ENCODE measurements at regions not wholly inside any gene's neighbourhood (a gene's known extent, or its start where the extent isn't known, plus 50 kb on each side); places are given as distances from the start of the nearest gene placed in this dataset.

DNA sequence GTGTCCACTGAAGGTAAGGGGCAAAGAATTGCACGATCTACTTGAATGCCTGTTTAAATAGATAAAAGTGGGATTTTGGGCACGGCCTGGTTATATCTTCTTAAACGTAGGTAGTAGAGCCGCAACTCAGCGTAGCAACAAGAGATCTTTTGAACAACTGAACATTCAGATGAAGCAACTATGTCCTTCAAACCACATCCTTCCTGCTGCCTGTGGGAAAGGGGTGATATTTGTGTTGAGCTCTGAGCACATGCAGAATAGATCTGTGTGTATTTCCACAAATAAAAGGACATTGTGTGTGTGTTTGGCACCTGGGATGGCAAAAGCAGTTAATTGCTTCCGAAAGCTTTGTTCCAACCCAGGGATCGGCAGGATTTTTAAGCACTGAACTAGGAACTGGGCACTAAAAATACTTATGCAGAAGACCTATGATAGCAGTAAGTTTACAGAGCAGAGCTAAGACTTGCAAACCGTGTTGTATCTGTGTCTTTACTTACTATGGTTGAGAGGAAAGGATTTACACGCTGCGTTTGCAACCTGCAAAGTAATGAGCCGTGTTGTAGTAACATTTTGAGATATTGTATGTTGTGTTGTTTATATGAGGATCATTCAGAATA is 333.4 kb downstream of the CHRM3 start:
- peak overlapping the region; percentile 36 to 64 (median 59) for H3K27ac ChIP-seq
- intact Hi-C loops (cut with DNase I; ENCODE audit: low total_unique reads): no loop called here
- 14 to 42% (median 30%) methylated on average over 11 of the region's 11 CpGs for WGBS, 5 donors
- peaks cover 0 to 68% (median 35%) of the 10 kb centered on the region in 4 donors for H3K4me1 ChIP-seq
- H3K36me3 ChIP-seq: no peaks in the 10 kb centered on the region
- no peaks in the 10 kb centered on the region for H3K27me3 ChIP-seq
- peak in 1 of 2 donors; percentile 60 for DNase-seq
- TF ChIP-seq POLR2A (IDR thresholded peaks at IDR 0.05): no peak
- TF ChIP-seq, protein P1, sequence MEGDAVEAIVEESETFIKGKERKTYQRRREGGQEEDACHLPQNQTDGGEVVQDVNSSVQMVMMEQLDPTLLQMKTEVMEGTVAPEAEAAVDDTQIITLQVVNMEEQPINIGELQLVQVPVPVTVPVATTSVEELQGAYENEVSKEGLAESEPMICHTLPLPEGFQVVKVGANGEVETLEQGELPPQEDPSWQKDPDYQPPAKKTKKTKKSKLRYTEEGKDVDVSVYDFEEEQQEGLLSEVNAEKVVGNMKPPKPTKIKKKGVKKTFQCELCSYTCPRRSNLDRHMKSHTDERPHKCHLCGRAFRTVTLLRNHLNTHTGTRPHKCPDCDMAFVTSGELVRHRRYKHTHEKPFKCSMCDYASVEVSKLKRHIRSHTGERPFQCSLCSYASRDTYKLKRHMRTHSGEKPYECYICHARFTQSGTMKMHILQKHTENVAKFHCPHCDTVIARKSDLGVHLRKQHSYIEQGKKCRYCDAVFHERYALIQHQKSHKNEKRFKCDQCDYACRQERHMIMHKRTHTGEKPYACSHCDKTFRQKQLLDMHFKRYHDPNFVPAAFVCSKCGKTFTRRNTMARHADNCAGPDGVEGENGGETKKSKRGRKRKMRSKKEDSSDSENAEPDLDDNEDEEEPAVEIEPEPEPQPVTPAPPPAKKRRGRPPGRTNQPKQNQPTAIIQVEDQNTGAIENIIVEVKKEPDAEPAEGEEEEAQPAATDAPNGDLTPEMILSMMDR (IDR thresholded peaks at IDR 0.05): no peak
- TF ChIP-seq POLR2AphosphoS5 (IDR thresholded peaks at IDR 0.05): no peak
- TF ChIP-seq EP300 (IDR thresholded peaks at IDR 0.05): no peak
- H3K4me3 ChIP-seq: peak overlapping the region in 3 of 4 donors; percentile 8 to 29 (median 25)
- H3K9me3 ChIP-seq: no peaks in the 10 kb centered on the region

DNA sequence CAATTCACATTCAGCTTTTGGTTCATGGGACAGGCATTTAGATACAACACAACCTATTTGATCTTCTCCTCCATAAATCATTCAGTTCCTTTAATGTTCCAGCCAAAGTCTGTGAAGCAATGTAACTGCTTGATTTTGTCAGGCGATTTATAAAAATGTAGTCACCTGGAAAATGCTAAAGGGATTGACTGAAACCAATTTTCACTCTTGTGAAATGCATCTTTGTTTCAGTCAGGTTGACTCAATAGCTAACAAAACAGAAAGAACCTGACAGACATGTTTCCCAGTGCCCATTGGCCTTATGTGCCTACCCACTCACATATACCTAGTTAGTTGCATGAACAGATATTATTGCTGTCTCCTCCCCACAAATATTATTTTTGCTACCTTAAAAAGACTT is 335.7 kb downstream of the CHRM3 start:
- WGBS, 5 donors: 82 to 95% (median 89%) methylated on average over 1 of the region's 1 CpG
- intact Hi-C loops (cut with DNase I; ENCODE audit: low total_unique reads): no loop called here
- Histone ChIP-seq H3K4me1 (peaks cover 0 to 66% (median 35%) of the 10 kb centered on the region in 4 donors), H3K36me3 (no peaks in the 10 kb centered on the region), H3K4me3 (no peak overlapping the region), H3K9me3 (no peaks in the 10 kb centered on the region), H3K27ac (no peak overlapping the region), H3K27me3 (no peaks in the 10 kb centered on the region)
- TF ChIP-seq EP300 (IDR thresholded peaks at IDR 0.05): no peak
- no peak for DNase-seq

DNA sequence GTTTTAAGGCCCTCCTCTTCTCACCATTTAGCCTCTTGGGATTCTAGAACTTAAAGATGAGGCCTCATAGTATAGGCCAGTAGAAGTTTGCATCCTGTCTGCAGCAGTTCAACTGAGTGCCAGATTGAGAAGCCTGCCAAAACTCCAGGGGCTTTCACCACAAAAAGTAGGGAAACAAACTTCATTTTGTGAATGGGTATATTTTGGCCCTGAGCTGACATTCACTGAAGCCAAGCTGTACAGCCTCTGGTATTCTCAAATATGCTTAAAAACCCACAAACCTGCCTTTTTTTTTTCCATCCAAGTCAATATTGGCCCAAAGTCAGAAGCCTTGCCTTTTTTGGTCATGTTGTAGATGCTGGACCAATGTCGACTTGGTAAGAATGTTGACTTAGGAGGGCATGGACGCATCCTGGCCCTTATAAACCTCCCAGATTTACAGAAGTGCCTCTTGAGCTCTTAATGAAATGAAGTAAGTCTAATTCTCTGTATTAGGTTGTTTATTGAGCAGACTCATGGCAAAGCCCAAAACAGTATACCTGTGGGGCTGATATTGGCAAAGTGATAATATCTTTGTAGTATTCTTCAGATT is 337.5 kb downstream of the CHRM3 start:
- H3K4me1 ChIP-seq: peaks cover 0 to 61% (median 23%) of the 10 kb centered on the region in 4 donors
- no peak for DNase-seq
- no peaks in the 10 kb centered on the region for H3K36me3 ChIP-seq
- H3K4me3 ChIP-seq: no peak overlapping the region
- H3K27me3 ChIP-seq: no peaks in the 10 kb centered on the region
- TF ChIP-seq POLR2A (IDR thresholded peaks at IDR 0.05): no peak
- TF ChIP-seq, protein P1 (IDR thresholded peaks at IDR 0.05): no peak
- WGBS, 5 donors: 48 to 70% (median 52%) methylated on average over 2 of the region's 2 CpGs
- H3K27ac ChIP-seq: no peak overlapping the region
- intact Hi-C loops (cut with DNase I; ENCODE audit: low total_unique reads): no loop called here
- no peaks in the 10 kb centered on the region for H3K9me3 ChIP-seq

DNA sequence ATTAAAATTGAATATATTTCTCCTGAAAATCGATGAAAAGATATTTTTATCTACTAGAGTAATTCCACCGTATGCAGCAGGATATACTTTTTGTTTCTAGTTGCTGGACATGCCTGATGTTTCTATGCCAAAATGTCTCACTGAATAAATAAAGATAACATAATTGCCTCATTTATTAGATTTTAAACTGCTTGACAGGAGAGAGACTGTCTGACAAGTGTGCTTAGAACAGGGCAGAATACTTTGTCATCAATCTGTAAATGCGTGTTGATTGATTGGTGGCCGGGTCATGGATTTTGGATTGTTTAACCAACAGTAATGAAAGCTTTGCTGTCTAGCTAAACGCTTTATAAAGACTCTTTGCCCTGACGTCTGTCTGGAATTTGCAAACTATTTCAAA is 339.0 kb downstream of the CHRM3 start:
- no peak overlapping the region for H3K4me3 ChIP-seq
- intact Hi-C loops (cut with DNase I; ENCODE audit: low total_unique reads): no loop called here
- H3K27me3 ChIP-seq: no peaks in the 10 kb centered on the region
- TF ChIP-seq EP300 (IDR thresholded peaks at IDR 0.05) (no peak), POLR2A (IDR thresholded peaks at IDR 0.05) (no peak), POLR2AphosphoS5 (IDR thresholded peaks at IDR 0.05) (no peak)
- TF ChIP-seq, protein P1 (IDR thresholded peaks at IDR 0.05): no peak
- WGBS, 5 donors: 23 to 45% (median 32%) methylated on average over 6 of the region's 6 CpGs
- H3K4me1 ChIP-seq: peaks cover 0 to 61% (median 16%) of the 10 kb centered on the region in 4 donors
- H3K9me3 ChIP-seq: no peaks in the 10 kb centered on the region
- H3K27ac ChIP-seq: peak overlapping the region in 1 of 5 donors; percentile 30
- DNase-seq: no peak
- no peaks in the 10 kb centered on the region for H3K36me3 ChIP-seq

DNA sequence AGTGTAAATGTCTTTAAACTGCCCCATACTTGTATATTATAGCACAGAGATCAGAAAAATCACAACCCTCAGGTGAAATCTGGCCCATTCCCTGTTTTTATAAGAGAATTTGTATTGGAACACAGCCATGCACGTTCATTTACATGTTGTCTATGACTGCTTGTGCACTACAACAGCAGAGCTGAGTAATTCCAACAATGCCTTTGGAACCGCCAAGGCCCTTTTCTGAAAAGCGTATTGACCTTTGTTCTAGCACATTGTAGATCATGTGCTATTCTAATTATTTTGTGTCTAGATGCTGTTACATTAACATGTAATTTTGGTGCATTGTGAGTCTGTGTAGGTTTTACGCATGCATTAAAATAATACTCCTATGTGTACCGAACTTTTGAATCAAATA is 339.6 kb downstream of the CHRM3 start:
- Histone ChIP-seq H3K9me3 (no peaks in the 10 kb centered on the region), H3K27me3 (no peaks in the 10 kb centered on the region), H3K4me1 (peaks cover 0 to 57% (median 16%) of the 10 kb centered on the region in 4 donors), H3K27ac (peak overlapping the region in 1 of 5 donors; percentile 30), H3K4me3 (no peak overlapping the region), H3K36me3 (no peaks in the 10 kb centered on the region)
- TF ChIP-seq POLR2A (IDR thresholded peaks at IDR 0.05) (no peak), POLR2AphosphoS5 (IDR thresholded peaks at IDR 0.05) (no peak)
- TF ChIP-seq, protein P1 (IDR thresholded peaks at IDR 0.05): no peak
- intact Hi-C loops (cut with DNase I; ENCODE audit: low total_unique reads): no loop called here
- DNase-seq: no peak
- WGBS, 5 donors: 56 to 68% (median 58%) methylated on average over 5 of the region's 5 CpGs

Data from stomach (tissue), 8 donors.